HCT116 (cell line): ENCODE measurements at regions not wholly inside any gene's neighbourhood (a gene's known extent, or its start where the extent isn't known, plus 50 kb on each side); places are given as distances from the start of the nearest gene placed in this dataset.

ENCODE experiments used
- ATF3 ChIP-seq: IDR thresholded peaks from 2 replicates; pipeline ENCODE4 v1.6.1; 2012
- CEBPB ChIP-seq: IDR thresholded peaks from 2 replicates; pipeline ENCODE4 v1.6.1; 2012; ENCODE audit warnings: low read depth
- EZH2phosphoT487 ChIP-seq: fragments of 200-600 bp; IDR thresholded peaks from 2 replicates; pipeline ENCODE4 v1.6.1; 2018; ENCODE audit warnings: antibody characterized with exemption, borderline replicate concordance
- JUND ChIP-seq: IDR thresholded peaks from 2 replicates; pipeline ENCODE4 v1.6.1; 2012
- MAX ChIP-seq: IDR thresholded peaks from 2 replicates; pipeline ENCODE4 v1.6.1; 2012
- POLR2A ChIP-seq: IDR thresholded peaks from 2 replicates; pipeline ENCODE4 v1.7.0; 2011; ENCODE audit warnings: borderline replicate concordance; ENCODE audit not compliant: insufficient read depth, insufficient read length; ENCODE audit errors: extremely low read depth
- RAD21 ChIP-seq: IDR thresholded peaks from 2 replicates; pipeline ENCODE4 v1.6.1; 2012; ENCODE audit warnings: low read depth, mild to moderate bottlenecking
- SIN3A ChIP-seq: IDR thresholded peaks from 2 replicates; pipeline ENCODE4 v1.6.1; 2012; ENCODE audit warnings: low read depth
- SP1 ChIP-seq: IDR thresholded peaks from 2 replicates; pipeline ENCODE4 v1.6.1; 2012; ENCODE audit warnings: low read depth
- ZBTB33 ChIP-seq: IDR thresholded peaks from 2 replicates; pipeline ENCODE4 v1.6.1; 2011; ENCODE audit warnings: mild to moderate bottlenecking, low read length, moderate library complexity; ENCODE audit not compliant: insufficient replicate concordance; ENCODE audit errors: extremely low read depth
- TF ChIP-seq, protein P1 (sequence below), 3 experiments: fragments of 200-600 bp in 1 of 3; sonication (generic) in 1 of 3; IDR thresholded peaks in 2 of 3; conservative IDR thresholded peaks in 1 of 3; 2 replicates each; pipeline ENCODE4 v1.5.1; 2012 to 2017; ENCODE audit warnings: low read depth in 2 of 3, low read length in 2 of 3, antibody characterized with exemption in 1 of 3, borderline replicate concordance in 1 of 3, control low read depth in 1 of 3, mild to moderate bottlenecking in 1 of 3, mixed read lengths in 1 of 3, mixed run types in 1 of 3, moderate library complexity in 1 of 3; ENCODE audit not compliant: insufficient read depth in 1 of 3

GRCh38 chr4:43732829-43733426, 715.7 kb downstream of the KCTD8 start:
- TF ChIP-seq, protein P1, sequence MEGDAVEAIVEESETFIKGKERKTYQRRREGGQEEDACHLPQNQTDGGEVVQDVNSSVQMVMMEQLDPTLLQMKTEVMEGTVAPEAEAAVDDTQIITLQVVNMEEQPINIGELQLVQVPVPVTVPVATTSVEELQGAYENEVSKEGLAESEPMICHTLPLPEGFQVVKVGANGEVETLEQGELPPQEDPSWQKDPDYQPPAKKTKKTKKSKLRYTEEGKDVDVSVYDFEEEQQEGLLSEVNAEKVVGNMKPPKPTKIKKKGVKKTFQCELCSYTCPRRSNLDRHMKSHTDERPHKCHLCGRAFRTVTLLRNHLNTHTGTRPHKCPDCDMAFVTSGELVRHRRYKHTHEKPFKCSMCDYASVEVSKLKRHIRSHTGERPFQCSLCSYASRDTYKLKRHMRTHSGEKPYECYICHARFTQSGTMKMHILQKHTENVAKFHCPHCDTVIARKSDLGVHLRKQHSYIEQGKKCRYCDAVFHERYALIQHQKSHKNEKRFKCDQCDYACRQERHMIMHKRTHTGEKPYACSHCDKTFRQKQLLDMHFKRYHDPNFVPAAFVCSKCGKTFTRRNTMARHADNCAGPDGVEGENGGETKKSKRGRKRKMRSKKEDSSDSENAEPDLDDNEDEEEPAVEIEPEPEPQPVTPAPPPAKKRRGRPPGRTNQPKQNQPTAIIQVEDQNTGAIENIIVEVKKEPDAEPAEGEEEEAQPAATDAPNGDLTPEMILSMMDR (IDR thresholded peaks at IDR 0.05 in 2 of 3, conservative IDR thresholded peaks at IDR 0.05 in 1 of 3; ENCODE audit: borderline replicate concordance in 1 of 3, insufficient read depth in 1 of 3, low read depth in 2 of 3, low read length in 2 of 3) = no peak
- TF ChIP-seq POLR2A = no peak
- no peak for TF ChIP-seq SIN3A
- TF ChIP-seq RAD21 = no peak
- TF ChIP-seq EZH2phosphoT487 = no peak
- TF ChIP-seq MAX = no peak
- no peak for TF ChIP-seq CEBPB
- TF ChIP-seq JUND = no peak
- TF ChIP-seq ATF3 = no peak
- no peak for TF ChIP-seq ZBTB33
- no peak for TF ChIP-seq SP1
